K562 (cell line): ENCODE measurements at regions not wholly inside any gene's neighbourhood (a gene's known extent, or its start where the extent isn't known, plus 50 kb on each side); places are given as distances from the start of the nearest gene placed in this dataset.
A peak's percentile ranks its signal among the peaks of the same experiment; 100 is the strongest.

ENCODE experiments used
- ATAC-seq: fragments of 200-7000 bp; cut with Tn5 transposase; 3 replicates; pipeline ENCODE4 v1.9.1; 2020; ENCODE audit warnings: moderate library complexity
- BruUV-seq: library from RNA; stranded (reverse); fragments of 400-500 nt; replicated peaks from 2 replicates; lab custom pipeline; 2021; lab: Mats Ljungman, UMichigan
- CTCF ChIA-PET: fragments of 300-600 bp; formaldehyde crosslinking; extraction: SDS; loops from one replicate; lab custom pipeline; 2021; ENCODE audit warnings: low intra/inter-chr PET ratio; lab: Yijun Ruan, JAX
- POLR2A ChIA-PET: fragments of 300-600, 350-650 bp; sonication (Branson Sonifier 250); formaldehyde crosslinking; extraction: SDS; loops from one replicate; lab custom pipeline; 2021; ENCODE audit warnings: antibody characterized with exemption, inconsistent platforms; lab: Yijun Ruan, JAX
- DNase-seq, 4 experiments: peaks; one replicate each; pipeline versions ENCODE4 v3.0.0 to v3.0.0-alpha.2; 2011 to 2018; ENCODE audit warnings: low spot score in 3 of 4, mixed read lengths in 3 of 4; ENCODE audit errors: extremely low read depth in 1 of 4
- FAIRE-seq: peaks from 2 replicates; lab custom pipeline; 2011; peaks lifted over from hg19 to GRCh38; lab: Jason Lieb, UNC
- H2AFZ ChIP-seq: 2 replicates; pipeline ENCODE4 v1.6.0; 2011; ENCODE audit warnings: low read depth, low read length, control low read depth, inconsistent platforms
- H3K27ac ChIP-seq: fragments of 200-600 bp; 3 replicates; pipeline ENCODE4 v1.8.0; 2011; ENCODE audit warnings: low read depth, mild to moderate bottlenecking, control low read depth, inconsistent platforms, low read length, moderate library complexity, mixed read lengths; ENCODE audit errors: extremely low read depth
- H3K27me3 ChIP-seq, 2 experiments: fragments of 300-600 bp in 1 of 2; 2 replicates in 1 of 2; 3 replicates in 1 of 2; pipeline versions ENCODE4 v1.6.0 to v1.8.0; 2011; ENCODE audit warnings: inconsistent platforms in 2 of 2, low read length in 2 of 2, mild to moderate bottlenecking in 1 of 2, mixed read lengths in 1 of 2, moderate library complexity in 1 of 2; ENCODE audit not compliant: control insufficient read depth in 2 of 2, insufficient read depth in 2 of 2
- H3K36me3 ChIP-seq: fragments of 300-600 bp; 3 replicates; pipeline ENCODE4 v1.8.0; 2011; ENCODE audit warnings: mild to moderate bottlenecking, low read length, inconsistent platforms; ENCODE audit not compliant: control insufficient read depth, insufficient read depth
- H3K4me1 ChIP-seq, 2 experiments: fragments of 200-600 bp in 1 of 2; replicated peaks in 1 of 2; 2 replicates in 1 of 2; 3 replicates in 1 of 2; pipeline versions ENCODE4 v1.5.1 to v1.8.0; 2011; ENCODE audit warnings: inconsistent platforms in 2 of 2, low read length in 2 of 2, mild to moderate bottlenecking in 1 of 2, mixed read lengths in 1 of 2, moderate library complexity in 1 of 2; ENCODE audit not compliant: control insufficient read depth in 2 of 2, insufficient read depth in 2 of 2
- H3K4me2 ChIP-seq: 2 replicates; pipeline ENCODE4 v1.6.1; 2011; ENCODE audit warnings: low read length, control low read depth, inconsistent platforms, mixed read lengths; ENCODE audit not compliant: insufficient read depth
- H3K4me3 ChIP-seq: fragments of 200-600 bp; sonication (generic), shearing (Covaris generic); 2 replicates; pipeline ENCODE4 v1.5.1; 2016; ENCODE audit warnings: control low read depth, inconsistent platforms
- H3K79me2 ChIP-seq: fragments of 200-600 bp; 3 replicates; pipeline ENCODE4 v1.8.0; 2011; ENCODE audit warnings: low read length, inconsistent platforms; ENCODE audit not compliant: control insufficient read depth, insufficient read depth
- H3K9ac ChIP-seq, 2 experiments: 2 replicates each; pipeline versions ENCODE4 v1.6.0 to v1.6.1; 2011; ENCODE audit warnings: low read depth in 2 of 2, low read length in 2 of 2, control low read depth in 1 of 2, inconsistent platforms in 1 of 2, mild to moderate bottlenecking in 1 of 2, mixed read lengths in 1 of 2; ENCODE audit not compliant: insufficient read depth in 1 of 2
- H3K9me1 ChIP-seq: one replicate; pipeline ENCODE4 v1.6.0; 2011; ENCODE audit warnings: inconsistent platforms, mild to moderate bottlenecking, low read length, moderate library complexity; ENCODE audit not compliant: control insufficient read depth, insufficient read depth
- H3K9me3 ChIP-seq: replicated peaks from 2 replicates; pipeline ENCODE4 v1.5.1; 2011; ENCODE audit warnings: low read depth, low read length, inconsistent platforms; ENCODE audit not compliant: control insufficient read depth, insufficient read depth
- H4K20me1 ChIP-seq: replicated peaks from 2 replicates; pipeline ENCODE4 v1.6.1; 2011; ENCODE audit warnings: low read length, inconsistent platforms, mixed read lengths; ENCODE audit not compliant: control insufficient read depth, insufficient read depth
- ATF4 ChIP-seq: fragments of 450-650 bp; formaldehyde crosslinking; IDR thresholded peaks from 2 replicates; pipeline ENCODE4 v1.4.0; 2022; ENCODE audit warnings: mild to moderate bottlenecking, moderate library complexity
- CBFB ChIP-seq: sonication (generic); formaldehyde crosslinking; IDR thresholded peaks from 2 replicates; pipeline ENCODE4 v1.4.0; 2020; ENCODE audit warnings: mild to moderate bottlenecking, missing genetic modification reagents
- ERF ChIP-seq: fragments of 450-650 bp; formaldehyde crosslinking; IDR thresholded peaks from 2 replicates; pipeline ENCODE4 v1.4.0; 2020; ENCODE audit warnings: mild to moderate bottlenecking, mixed read lengths
- ESRRA ChIP-seq: fragments of 450-650 bp; IDR thresholded peaks from 2 replicates; pipeline ENCODE4 v1.6.1; 2014; ENCODE audit warnings: low read depth, mild to moderate bottlenecking, moderate library complexity, borderline replicate concordance
- GATA2 ChIP-seq: sonication (generic); formaldehyde crosslinking; IDR thresholded peaks from 2 replicates; pipeline ENCODE4 v1.4.0; 2020; ENCODE audit warnings: mild to moderate bottlenecking, missing genetic modification reagents
- MAZ ChIP-seq, 2 experiments: fragments of 450-650 bp in 1 of 2; sonication (generic) in 1 of 2; formaldehyde crosslinking; IDR thresholded peaks in 1 of 2; conservative IDR thresholded peaks in 1 of 2; 2 replicates each; pipeline versions ENCODE4 v1.4.0 to v1.5.0; 2020; ENCODE audit warnings: mild to moderate bottlenecking in 1 of 2, missing genetic modification reagents in 1 of 2
- MBD2 ChIP-seq: sonication (generic); IDR thresholded peaks from 2 replicates; pipeline ENCODE4 v1.6.1; 2016; ENCODE audit warnings: low read depth, borderline replicate concordance
- MEF2D ChIP-seq: conservative IDR thresholded peaks from 2 replicates; pipeline ENCODE4 v1.6.1; 2016; ENCODE audit warnings: low read depth, missing genetic modification characterization, missing compliant biosample characterization
- RERE ChIP-seq: sonication (generic); formaldehyde crosslinking; IDR thresholded peaks from 2 replicates; pipeline ENCODE4 v1.8.0; 2023; ENCODE audit warnings: missing genetic modification reagents, mild to moderate bottlenecking, borderline replicate concordance
- SREBF2 ChIP-seq: sonication (generic); formaldehyde crosslinking; IDR thresholded peaks from 2 replicates; pipeline ENCODE4 v1.4.0; 2020; ENCODE audit warnings: mild to moderate bottlenecking, missing genetic modification reagents
- TCF7L2 ChIP-seq: fragments of 150-350 bp; IDR thresholded peaks from 2 replicates; pipeline ENCODE4 v1.6.1; 2016; ENCODE audit warnings: low read depth, mild to moderate bottlenecking, low read length, moderate library complexity
- WGBS: fragments of 100-300 bp; shearing (Covaris generic); methylation state at CpG from one replicate; pipeline ENCODE4 v1.1.6; 2016; ENCODE audit warnings: low coverage, mixed read lengths; ENCODE audit not compliant: insufficient coverage; ENCODE audit errors: missing lambda C conversion rate; 5-methylcytosine and 5-hydroxymethylcytosine counted together
- in situ Hi-C: fragments of 300-500 bp; cut with MboI; formaldehyde crosslinking; loops from 4 replicates; pipeline ENCODE4 v1.15.0; 2018; ENCODE audit warnings: inconsistent platforms, mixed read lengths
- intact Hi-C: fragments of 100-400 bp; cut with micrococcal nuclease; formaldehyde crosslinking; loops from 2 replicates; pipeline ENCODE4 v1.14.2; 2022

DNA sequence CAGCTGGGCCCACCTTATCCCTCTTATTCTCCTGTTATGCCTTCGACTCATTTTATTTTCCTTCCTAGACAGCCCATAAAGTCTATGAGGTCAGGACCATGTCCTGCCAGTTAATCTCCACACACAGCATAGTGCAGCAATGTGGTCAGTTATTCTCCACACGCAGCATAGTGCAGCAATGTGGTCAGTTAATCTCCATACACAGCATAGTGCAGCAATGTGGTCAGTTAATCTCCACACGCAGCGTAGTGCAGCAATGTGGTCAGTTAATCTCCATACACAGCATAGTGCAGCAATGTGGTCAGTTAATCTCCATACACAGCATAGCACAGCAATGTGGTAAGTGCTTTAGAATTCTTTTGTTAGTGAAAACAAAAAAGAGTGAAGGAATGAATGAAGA lies 77.8 kb downstream of the TEX36 start:
- no TSS peak for BruUV-seq
- H3K4me2 ChIP-seq: peak overlapping the region; percentile 38; the same call in 1 of the 2 replicates
- H3K4me1 ChIP-seq: peaks cover 0 to 3% of the 10 kb centered on the region in 2 experiments; a peak in 1 of 5 replicates
- H3K27me3 ChIP-seq: peaks cover 0 to 5% of the 10 kb centered on the region in 2 experiments; a peak in 3 of 5 replicates
- H3K27ac ChIP-seq: no peak overlapping the region; the same call in 2 of the 3 replicates
- no peak overlapping the region for H2AFZ ChIP-seq
- H3K79me2 ChIP-seq: no peaks in the 10 kb centered on the region
- H3K9me3 ChIP-seq: no peaks in the 10 kb centered on the region; the same call in 1 of the 2 replicates
- POLR2A ChIA-PET: interaction anchor here (0.5 to 0.6 kb wide), 2 partner anchors 689 to 1136 kb away, joined by 3 to 4 read pairs; no protein-coding TSS in a partner anchor
- intact Hi-C loops (no loop called here), in situ Hi-C loops (no loop called here)
- CTCF ChIA-PET: no interaction called here
- 0% methylated on average over 4 of the region's 4 CpGs for WGBS
- no peaks in the 10 kb centered on the region for H3K9me1 ChIP-seq
- no peaks in the 10 kb centered on the region for H4K20me1 ChIP-seq
- no peaks in the 10 kb centered on the region for H3K36me3 ChIP-seq
- no peak overlapping the region for H3K4me3 ChIP-seq
- DNase-seq (peak; percentile 6 to 56 (median 30)), FAIRE-seq (peak; percentile 99), ATAC-seq (peak; percentile 82)
- H3K9ac ChIP-seq: no peak overlapping the region
- TF ChIP-seq MEF2D: 0 out of 2 replicates have a peak, but pooled peaks have one; percentile 38
- peak; percentile 100 for TF ChIP-seq CBFB
- TF ChIP-seq RERE (CRISPR knock-in tag): 0 out of 2 replicates have a peak, but pooled peaks have one; percentile 86
- TF ChIP-seq ESRRA: peak; percentile 90; the same call in 1 of the 2 replicates
- TF ChIP-seq ERF: no peak
- peak; percentile 51; the same call in 1 of the 2 replicates for TF ChIP-seq MBD2
- peak; percentile 94 for TF ChIP-seq GATA2
- TF ChIP-seq TCF7L2: no peak
- peak in 1 of 2 experiments; percentile 41; a peak in 1 of 4 replicates for TF ChIP-seq MAZ (CRISPR knock-in tag; conservative IDR thresholded peaks at IDR 0.05 in 1 of 2, IDR thresholded peaks at IDR 0.05 in 1 of 2)
- no peak for TF ChIP-seq SREBF2 (CRISPR knock-in tag)
- TF ChIP-seq ATF4 (CRISPR knock-in tag): 0 out of 2 replicates have a peak, but pooled peaks have one; percentile 19
